ENCODE measurements at regions not wholly inside any gene's neighbourhood (a gene's known extent, or its start where the extent isn't known, plus 50 kb on each side); places are given as distances from the start of the nearest gene placed in this dataset.
"Not testable (repeated sequence)": the region's sequence is repeated elsewhere in the genome, so short reads cannot be mapped to it uniquely, and the experiment has no call there.

GRCh38 chrX:74132280-74132679 lies 171.7 kb upstream of the ZCCHC13 start:
- Histone ChIP-seq H3K9me3 (ENCODE audit: low read length) (no peaks in the 10 kb centered on the region), H3K36me3 (ENCODE audit: insufficient read depth, low read length) (no peaks in the 10 kb centered on the region), H3K27me3 (ENCODE audit: control insufficient read depth in 1 of 2, insufficient read depth in 2 of 2, low read length in 2 of 2) (no peaks in the 10 kb centered on the region), H3K4me3 (ENCODE audit: low read depth in 1 of 2, low read length in 2 of 2) (no peak overlapping the region), H3K9ac (ENCODE audit: low read length) (no peak overlapping the region), H3K4me1 (ENCODE audit: insufficient read depth, low read length) (no peaks in the 10 kb centered on the region), H3K27ac (ENCODE audit: low read depth, low read length) (no peak overlapping the region)

- no peak overlapping the region for H3K27ac ChIP-seq (ENCODE audit: low read depth, low read length)
- H3K4me3 ChIP-seq (ENCODE audit: low read depth in 1 of 2, low read length in 2 of 2), result no peak overlapping the region
- no peak overlapping the region for H3K9ac ChIP-seq (ENCODE audit: low read length)
- H3K9me3 ChIP-seq (ENCODE audit: low read length), result no peaks in the 10 kb centered on the region
- H3K4me1 ChIP-seq (ENCODE audit: insufficient read depth, low read length), result no peaks in the 10 kb centered on the region
- no peaks in the 10 kb centered on the region for H3K36me3 ChIP-seq (ENCODE audit: insufficient read depth, low read length)
- no peaks in the 10 kb centered on the region for H3K27me3 ChIP-seq (ENCODE audit: control insufficient read depth in 1 of 2, insufficient read depth in 2 of 2, low read length in 2 of 2)
Observed at GRCh38 chrX:74119016-74119910, 184.7 kb upstream of the ZCCHC13 start.

- Histone ChIP-seq H3K27me3 (ENCODE audit: control insufficient read depth in 1 of 2, insufficient read depth in 2 of 2, low read length in 2 of 2) (no peaks in the 10 kb centered on the region), H3K9ac (ENCODE audit: low read length) (no peak overlapping the region), H3K27ac (ENCODE audit: low read depth, low read length) (no peak overlapping the region), H3K4me1 (ENCODE audit: insufficient read depth, low read length) (no peaks in the 10 kb centered on the region), H3K36me3 (ENCODE audit: insufficient read depth, low read length) (no peaks in the 10 kb centered on the region), H3K9me3 (ENCODE audit: low read length) (no peaks in the 10 kb centered on the region), H3K4me3 (ENCODE audit: low read depth in 1 of 2, low read length in 2 of 2) (no peak overlapping the region)
Observed at GRCh38 chrX:74117962-74118902, 185.7 kb upstream of the ZCCHC13 start.

- Histone ChIP-seq H3K9ac (ENCODE audit: low read length) (no peak overlapping the region), H3K27ac (ENCODE audit: low read depth, low read length) (no peak overlapping the region), H3K4me3 (ENCODE audit: low read depth in 1 of 2, low read length in 2 of 2) (no peak overlapping the region), H3K27me3 (ENCODE audit: control insufficient read depth in 1 of 2, insufficient read depth in 2 of 2, low read length in 2 of 2) (no peaks in the 10 kb centered on the region), H3K36me3 (ENCODE audit: insufficient read depth, low read length) (no peaks in the 10 kb centered on the region), H3K4me1 (ENCODE audit: insufficient read depth, low read length) (peaks cover 10% of the 10 kb centered on the region), H3K9me3 (ENCODE audit: low read length) (no peaks in the 10 kb centered on the region)
Observed at GRCh38 chrX:74111245-74111644, 192.7 kb upstream of the ZCCHC13 start.

GRCh38 chrX:74107666-74108065 lies 196.3 kb upstream of the ZCCHC13 start:
- Histone ChIP-seq H3K9ac (ENCODE audit: low read length) (no peak overlapping the region), H3K27ac (ENCODE audit: low read depth, low read length) (no peak overlapping the region), H3K27me3 (ENCODE audit: control insufficient read depth in 1 of 2, insufficient read depth in 2 of 2, low read length in 2 of 2) (no peaks in the 10 kb centered on the region), H3K9me3 (ENCODE audit: low read length) (no peaks in the 10 kb centered on the region), H3K36me3 (ENCODE audit: insufficient read depth, low read length) (no peaks in the 10 kb centered on the region), H3K4me3 (ENCODE audit: low read depth in 1 of 2, low read length in 2 of 2) (no peak overlapping the region), H3K4me1 (ENCODE audit: insufficient read depth, low read length) (peaks cover 10% of the 10 kb centered on the region)

GRCh38 chrX:74104356-74105015 lies 199.5 kb upstream of the ZCCHC13 start:
- H3K27me3 ChIP-seq (ENCODE audit: control insufficient read depth in 1 of 2, insufficient read depth in 2 of 2, low read length in 2 of 2), result no peaks in the 10 kb centered on the region
- no peak overlapping the region for H3K4me3 ChIP-seq (ENCODE audit: low read depth in 1 of 2, low read length in 2 of 2)
- no peak overlapping the region for H3K27ac ChIP-seq (ENCODE audit: low read depth, low read length)
- no peak overlapping the region for H3K9ac ChIP-seq (ENCODE audit: low read length)
- H3K9me3 ChIP-seq (ENCODE audit: low read length), result no peaks in the 10 kb centered on the region
- no peaks in the 10 kb centered on the region for H3K36me3 ChIP-seq (ENCODE audit: insufficient read depth, low read length)
- peaks cover 10% of the 10 kb centered on the region for H3K4me1 ChIP-seq (ENCODE audit: insufficient read depth, low read length)

- not testable (repeated sequence) for H3K9me3 ChIP-seq (ENCODE audit: low read length); H3K27me3 ChIP-seq (ENCODE audit: control insufficient read depth in 1 of 2, insufficient read depth in 2 of 2, low read length in 2 of 2); H3K9ac ChIP-seq (ENCODE audit: low read length); H3K27ac ChIP-seq (ENCODE audit: low read depth, low read length); H3K36me3 ChIP-seq (ENCODE audit: insufficient read depth, low read length); H3K4me3 ChIP-seq (ENCODE audit: low read depth in 1 of 2, low read length in 2 of 2); H3K4me1 ChIP-seq (ENCODE audit: insufficient read depth, low read length)
Observed at GRCh38 chrX:74098407-74098806, 205.6 kb upstream of the ZCCHC13 start.

GRCh38 chrX:74090049-74090448 lies 213.9 kb upstream of the ZCCHC13 start:
- Histone ChIP-seq H3K4me1 (ENCODE audit: insufficient read depth, low read length) (no peaks in the 10 kb centered on the region), H3K4me3 (ENCODE audit: low read depth in 1 of 2, low read length in 2 of 2) (no peak overlapping the region), H3K9me3 (ENCODE audit: low read length) (no peaks in the 10 kb centered on the region), H3K27me3 (ENCODE audit: control insufficient read depth in 1 of 2, insufficient read depth in 2 of 2, low read length in 2 of 2) (no peaks in the 10 kb centered on the region), H3K36me3 (ENCODE audit: insufficient read depth, low read length) (no peaks in the 10 kb centered on the region), H3K27ac (ENCODE audit: low read depth, low read length) (no peak overlapping the region), H3K9ac (ENCODE audit: low read length) (no peak overlapping the region)

GRCh38 chrX:74085642-74086236 lies 218.2 kb upstream of the ZCCHC13 start:
- H3K4me3 ChIP-seq (ENCODE audit: low read depth in 1 of 2, low read length in 2 of 2), result no peak overlapping the region
- no peaks in the 10 kb centered on the region for H3K36me3 ChIP-seq (ENCODE audit: insufficient read depth, low read length)
- H3K4me1 ChIP-seq (ENCODE audit: insufficient read depth, low read length), result no peaks in the 10 kb centered on the region
- H3K9ac ChIP-seq (ENCODE audit: low read length), result no peak overlapping the region
- no peak overlapping the region for H3K27ac ChIP-seq (ENCODE audit: low read depth, low read length)
- no peaks in the 10 kb centered on the region for H3K27me3 ChIP-seq (ENCODE audit: control insufficient read depth in 1 of 2, insufficient read depth in 2 of 2, low read length in 2 of 2)
- no peaks in the 10 kb centered on the region for H3K9me3 ChIP-seq (ENCODE audit: low read length)

GRCh38 chrX:74080165-74080564 lies 223.8 kb upstream of the ZCCHC13 start:
- no peaks in the 10 kb centered on the region for H3K27me3 ChIP-seq (ENCODE audit: control insufficient read depth in 1 of 2, insufficient read depth in 2 of 2, low read length in 2 of 2)
- H3K9me3 ChIP-seq (ENCODE audit: low read length), result no peaks in the 10 kb centered on the region

More at GRCh38 chrX:74080165-74080564, 223.8 kb upstream of the ZCCHC13 start:
- Histone ChIP-seq H3K36me3 (ENCODE audit: insufficient read depth, low read length) (no peaks in the 10 kb centered on the region), H3K27ac (ENCODE audit: low read depth, low read length) (no peak overlapping the region), H3K4me1 (ENCODE audit: insufficient read depth, low read length) (no peaks in the 10 kb centered on the region), H3K4me3 (ENCODE audit: low read depth in 1 of 2, low read length in 2 of 2) (no peak overlapping the region), H3K9ac (ENCODE audit: low read length) (no peak overlapping the region)

Data from muscle layer of colon (tissue), 2 donors.